PFSK-1 (cell line): ENCODE measurements at regions not wholly inside any gene's neighbourhood (a gene's known extent, or its start where the extent isn't known, plus 50 kb on each side); places are given as distances from the start of the nearest gene placed in this dataset.

Source experiments
- FOXP2 ChIP-seq: optimal IDR thresholded peaks from 2 replicates; pipeline ENCODE3; 2011; ENCODE audit warnings: borderline replicate concordance, control low read depth, inconsistent platforms; ENCODE audit not compliant: insufficient read depth; ENCODE audit errors: extremely low read length, extremely low read depth
- POLR2AphosphoS5 ChIP-seq: IDR thresholded peaks from 2 replicates; pipeline ENCODE4 v1.6.1; 2012; ENCODE audit warnings: low read depth, mild to moderate bottlenecking, control low read depth, low read length, moderate library complexity
- REST ChIP-seq, 2 experiments: IDR thresholded peaks; 2 replicates each; pipeline versions ENCODE4 v1.6.1 to v1.8.0; 2011 to 2012; ENCODE audit warnings: low read depth in 2 of 2, low read length in 2 of 2, control low read depth in 1 of 2, inconsistent platforms in 1 of 2, mild to moderate bottlenecking in 1 of 2, moderate library complexity in 1 of 2; ENCODE audit not compliant: insufficient read depth in 1 of 2
- SIN3A ChIP-seq: IDR thresholded peaks from 2 replicates; pipeline ENCODE4 v1.6.1; 2012; ENCODE audit warnings: mild to moderate bottlenecking, low read length, moderate library complexity, borderline replicate concordance; ENCODE audit not compliant: insufficient read depth
- TAF1 ChIP-seq: IDR thresholded peaks from 2 replicates; pipeline ENCODE4 v1.6.1; 2012; ENCODE audit warnings: low read length, control low read depth, borderline replicate concordance; ENCODE audit not compliant: insufficient read depth

- no peak for TF ChIP-seq POLR2AphosphoS5
- TF ChIP-seq TAF1: no peak
- TF ChIP-seq SIN3A: no peak
- TF ChIP-seq REST (IDR thresholded peaks at IDR 0.05; ENCODE audit: insufficient read depth in 1 of 2, low read depth in 2 of 2, low read length in 2 of 2): no peak
- TF ChIP-seq FOXP2: no peak
Observed at GRCh38 chr2:64857581-64858471, 131.4 kb upstream of the SLC1A4 start.
